ENCODE measurements at regions not wholly inside any gene's neighbourhood (a gene's known extent, or its start where the extent isn't known, plus 50 kb on each side); places are given as distances from the start of the nearest gene placed in this dataset.

DNA sequence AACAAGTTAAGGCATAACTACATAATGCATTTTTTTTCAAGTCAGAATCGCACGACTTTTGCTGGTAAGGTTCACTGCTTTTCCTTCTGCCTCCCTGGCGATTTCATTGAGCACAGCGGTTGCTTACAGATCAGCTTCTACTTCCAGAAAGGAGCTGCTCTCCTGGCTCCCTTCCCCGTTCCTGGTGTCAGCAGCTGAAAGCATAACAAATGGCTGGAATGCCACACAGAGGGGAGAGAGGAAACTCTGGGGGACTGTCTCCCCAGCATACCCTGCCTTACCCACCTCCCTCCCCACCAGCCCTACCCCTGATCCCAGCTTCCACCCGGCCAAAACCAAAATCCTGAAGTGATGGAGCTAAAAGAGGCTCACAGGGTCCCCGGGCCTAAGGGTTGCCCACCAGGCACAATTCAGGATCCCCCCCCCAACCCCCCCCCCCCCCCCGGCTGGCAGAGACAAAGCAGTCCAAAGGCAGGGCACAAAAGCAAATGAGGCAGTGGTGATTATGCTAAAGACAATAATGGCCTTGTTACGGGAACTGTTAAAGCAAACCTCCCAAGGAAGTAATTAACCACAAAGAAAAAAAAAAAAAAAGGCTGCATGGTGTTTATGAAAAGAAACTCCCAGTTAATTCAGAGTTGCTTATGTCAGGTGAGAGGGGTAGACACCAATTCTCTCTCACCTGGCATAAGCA lies 126.1 kb upstream of the WWC1 start:
- no peak for DNase-seq

DNA sequence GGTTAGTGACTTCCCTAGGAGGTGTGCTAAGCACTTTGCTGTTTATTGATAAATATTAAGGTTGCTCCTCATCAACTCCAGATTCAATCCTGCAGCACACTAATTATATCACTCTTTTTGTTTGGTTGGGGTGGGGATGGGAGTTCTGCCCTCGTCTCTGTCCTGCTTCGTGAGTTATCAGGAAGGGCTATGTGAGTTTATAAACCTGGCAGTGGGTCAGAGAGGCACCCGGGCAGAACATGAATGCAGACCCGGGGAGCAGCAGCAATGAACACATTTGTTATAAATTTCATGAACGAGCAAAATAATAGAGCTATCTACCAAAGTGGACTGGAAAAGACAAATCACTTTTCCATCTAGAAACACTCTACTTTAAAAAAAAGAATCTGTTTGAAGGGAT lies 125.5 kb upstream of the WWC1 start:
- no peak for DNase-seq

DNA sequence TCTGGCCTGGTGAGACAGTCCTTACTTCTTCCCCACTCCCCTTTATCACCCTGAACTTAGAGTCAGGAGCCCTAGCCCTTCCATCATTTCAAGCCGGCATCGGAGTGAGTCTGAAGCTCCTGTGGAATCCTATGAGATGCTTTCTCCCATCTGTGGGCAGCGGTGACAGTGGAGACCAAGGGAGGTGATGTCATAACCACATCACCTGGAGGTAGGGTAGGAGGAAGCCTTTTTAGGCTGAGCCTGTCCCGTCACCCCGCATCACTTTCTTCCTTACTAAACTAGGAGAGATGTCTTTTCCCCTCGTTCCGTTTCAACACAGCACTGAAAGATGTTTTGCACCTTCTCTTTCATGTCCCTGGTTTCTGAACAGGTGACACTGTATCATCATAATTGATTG lies 124.1 kb upstream of the WWC1 start:
- no peak for DNase-seq

DNA sequence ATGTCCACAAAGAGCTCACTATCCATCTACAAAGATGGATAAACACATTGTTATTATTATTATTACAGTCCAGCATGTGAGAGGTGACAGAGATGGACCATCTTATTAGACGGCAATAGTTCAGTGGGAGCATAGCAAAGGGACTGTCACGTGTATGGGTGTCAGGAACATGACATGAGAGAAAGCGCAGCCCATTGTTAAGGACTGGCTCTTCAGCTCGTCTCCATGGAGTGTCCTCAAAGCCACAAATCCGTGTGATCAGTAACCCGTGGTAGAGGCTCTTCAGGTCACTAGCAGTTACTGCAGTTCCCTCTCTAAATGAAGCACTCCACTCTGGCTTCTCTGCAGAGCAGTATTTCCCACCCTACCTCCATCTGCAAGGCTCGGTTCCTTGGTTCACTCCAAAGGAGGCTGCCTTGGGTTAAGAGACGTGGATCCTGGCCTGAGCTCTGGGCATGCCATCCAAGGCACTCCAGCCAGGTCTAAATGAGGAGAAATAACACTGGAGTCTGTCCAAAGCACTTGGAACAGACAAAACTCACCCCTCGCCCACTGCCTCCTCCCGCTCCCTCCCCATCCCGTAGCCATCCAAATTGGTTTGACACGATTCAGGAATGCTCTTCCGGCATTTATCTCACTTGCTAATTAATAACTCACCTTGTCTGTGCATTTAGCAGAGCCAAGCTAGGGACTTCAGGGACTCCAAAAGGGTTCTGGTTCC lies 122.3 kb upstream of the WWC1 start:
- no peak for DNase-seq

DNA sequence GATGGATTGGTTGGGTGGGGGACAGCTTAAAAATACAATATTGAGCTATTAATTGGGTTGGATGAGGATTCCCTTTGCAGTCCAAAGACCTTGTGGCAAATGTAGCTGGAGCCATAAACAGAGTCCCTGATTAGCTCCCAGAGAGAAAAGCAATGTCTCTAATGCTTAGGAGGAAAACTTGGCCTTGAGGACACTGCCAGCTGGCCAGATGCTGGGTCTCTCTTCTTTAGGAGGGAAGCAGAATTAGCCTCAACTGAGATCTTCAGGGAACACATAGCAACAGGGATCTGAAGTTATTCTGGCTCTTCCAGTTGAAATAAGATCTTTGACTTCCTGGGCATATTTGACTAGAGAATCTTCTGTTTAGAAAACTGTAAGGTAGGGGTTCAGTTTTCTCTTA lies 121.7 kb upstream of the WWC1 start:
- DNase-seq: no peak

DNA sequence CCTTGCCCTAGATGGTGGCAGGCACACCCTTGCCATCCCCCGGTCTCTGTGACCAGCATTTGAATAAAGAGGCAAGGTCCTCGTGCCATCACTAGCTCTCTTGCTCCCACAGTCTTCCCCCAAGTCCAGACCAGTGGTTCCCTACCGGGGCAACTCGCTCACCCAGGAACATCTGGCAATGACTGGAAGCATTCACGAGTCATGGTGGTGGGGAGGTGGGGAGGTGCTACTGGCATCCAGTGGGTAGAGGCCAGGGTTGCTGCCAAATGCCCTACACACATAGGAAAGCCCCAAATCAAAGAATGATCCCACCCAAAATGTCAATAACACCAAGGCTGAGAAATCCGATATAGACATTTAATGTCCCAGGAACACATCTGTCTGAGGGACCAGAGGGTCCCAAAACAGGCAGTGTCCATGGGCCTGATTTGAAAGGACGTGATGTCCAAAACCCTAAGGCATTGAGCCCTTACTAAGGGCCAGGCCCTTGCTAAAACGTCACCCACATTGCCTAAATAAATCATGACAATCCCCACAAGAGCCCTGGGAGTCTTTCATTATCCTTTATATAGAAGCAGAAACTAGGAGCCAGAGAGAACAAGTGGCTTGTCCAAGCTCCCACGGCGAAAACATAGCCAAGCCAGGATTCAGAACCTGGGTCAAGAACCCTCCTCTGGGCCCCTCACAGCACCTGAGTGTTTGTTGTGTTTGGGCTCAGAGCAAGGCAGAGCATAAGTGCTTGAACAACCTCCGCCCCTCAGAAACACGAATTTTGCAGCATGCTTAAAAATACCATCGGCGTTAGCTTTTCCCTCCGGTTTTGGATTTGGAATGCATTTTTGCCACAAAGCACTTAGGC lies 119.3 kb upstream of the WWC1 start:
- DNase-seq: no peak

DNA sequence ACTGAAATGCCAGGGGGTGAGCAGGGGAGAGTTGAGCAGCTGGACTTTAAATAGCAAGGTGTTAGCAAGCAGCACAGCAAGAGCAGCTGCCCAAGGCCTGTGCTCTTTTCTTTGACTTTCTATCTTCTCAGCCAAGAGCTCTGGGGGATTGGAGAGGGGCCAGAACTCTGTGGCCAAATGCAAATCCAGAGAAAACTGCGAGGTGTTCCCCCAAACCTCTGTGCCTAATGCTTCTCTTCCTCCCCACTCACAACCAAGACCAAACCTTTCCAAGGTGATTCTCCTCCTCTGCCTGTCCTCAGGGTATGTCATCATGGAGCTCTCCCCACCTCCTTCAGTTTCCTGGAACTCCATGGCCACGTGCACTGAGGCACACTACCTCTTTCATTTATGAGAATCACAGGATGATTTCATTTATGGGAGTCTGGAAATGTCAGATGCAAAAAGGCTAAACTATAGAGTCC lies 118.7 kb upstream of the WWC1 start:
- no peak for DNase-seq

DNA sequence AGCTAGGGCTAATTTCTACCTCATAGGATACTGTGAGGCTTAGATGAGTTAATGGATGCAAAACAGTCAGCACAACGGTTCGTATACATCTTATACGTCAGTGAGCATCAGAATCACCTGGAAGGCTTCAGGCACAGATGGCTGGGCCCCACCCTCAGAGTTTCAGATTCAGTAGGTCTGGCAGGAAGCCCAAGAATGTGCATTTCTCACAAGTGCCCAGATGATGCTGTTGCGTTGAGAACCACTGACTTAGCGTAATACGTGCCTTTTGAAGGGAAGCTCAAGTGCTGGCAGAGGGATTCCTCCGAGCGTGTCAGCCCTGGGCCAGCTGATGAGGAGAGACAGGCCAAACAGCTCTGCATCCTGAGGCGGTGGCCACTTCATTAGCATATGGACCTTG lies 117.1 kb upstream of the WWC1 start:
- DNase-seq: no peak

DNA sequence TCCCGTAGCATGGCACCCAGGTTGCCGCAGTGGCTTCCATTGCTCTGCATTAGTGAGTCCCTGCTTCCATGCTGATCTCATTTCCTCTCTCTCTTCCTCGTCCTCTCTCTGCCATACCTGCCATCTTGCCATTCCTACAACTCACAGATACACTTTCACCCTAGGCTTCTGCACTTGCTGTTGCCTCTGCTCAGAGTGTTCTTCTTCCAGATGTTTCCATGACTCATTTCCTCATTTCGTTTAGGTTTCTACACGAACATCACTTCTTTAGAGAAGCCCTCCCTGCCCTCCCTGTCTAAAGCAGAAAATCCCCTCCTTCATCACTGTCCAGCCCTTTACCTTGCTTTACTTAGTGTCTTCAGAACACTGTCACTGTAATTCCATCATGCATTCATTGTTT lies 115.2 kb upstream of the WWC1 start:
- peak; percentile 13 for DNase-seq

DNA sequence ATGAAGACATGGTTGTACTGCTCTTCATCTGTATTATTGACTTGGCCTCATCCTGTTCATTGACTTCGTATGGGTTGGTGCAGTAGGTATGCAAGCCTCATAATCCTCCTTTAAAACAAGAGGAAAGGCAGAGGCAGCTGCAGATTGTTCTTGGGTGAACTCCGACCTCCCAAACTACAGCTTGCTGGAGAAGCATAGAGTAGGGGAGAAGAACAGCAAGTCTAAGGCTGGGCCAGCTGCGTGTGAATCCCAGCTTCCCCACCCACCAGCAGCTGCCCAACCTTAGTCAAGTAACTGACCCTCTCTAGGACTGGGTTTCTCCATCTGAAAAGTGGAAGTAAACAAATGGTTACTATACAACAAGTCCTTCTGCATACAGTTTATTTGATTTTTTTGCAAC lies 114.5 kb upstream of the WWC1 start:
- peak; percentile 7 for DNase-seq

DNA sequence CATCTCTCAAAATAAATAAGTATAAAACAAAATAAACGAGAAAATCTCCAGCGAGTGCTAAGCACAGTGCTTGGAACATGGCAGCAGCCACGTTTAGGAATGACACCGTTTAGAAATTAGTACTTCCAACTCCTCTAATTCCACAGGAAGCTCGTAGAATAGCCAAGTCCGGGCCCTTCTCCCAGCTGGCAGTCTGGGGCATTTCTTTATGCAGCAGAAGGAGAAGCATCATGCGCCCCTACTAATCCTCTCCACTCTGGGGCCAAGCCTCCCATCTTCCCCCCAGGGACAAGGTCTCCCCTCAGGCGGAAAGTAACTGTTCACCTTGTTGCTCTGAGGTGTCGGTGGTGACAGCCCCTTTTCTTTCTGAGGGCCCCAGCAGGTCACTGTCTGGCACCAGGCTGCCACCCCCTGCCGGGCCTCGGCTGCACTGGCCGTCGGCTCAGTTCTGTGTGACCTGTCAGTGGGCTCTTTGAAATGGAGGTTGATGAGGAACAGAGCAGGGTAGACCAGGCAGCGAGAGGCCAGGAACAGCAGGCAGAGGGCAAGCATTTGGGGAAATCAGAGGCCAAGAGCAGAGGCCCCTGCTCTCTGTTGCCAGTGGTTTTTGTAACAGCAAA lies 113.5 kb upstream of the WWC1 start:
- no peak for DNase-seq

DNA sequence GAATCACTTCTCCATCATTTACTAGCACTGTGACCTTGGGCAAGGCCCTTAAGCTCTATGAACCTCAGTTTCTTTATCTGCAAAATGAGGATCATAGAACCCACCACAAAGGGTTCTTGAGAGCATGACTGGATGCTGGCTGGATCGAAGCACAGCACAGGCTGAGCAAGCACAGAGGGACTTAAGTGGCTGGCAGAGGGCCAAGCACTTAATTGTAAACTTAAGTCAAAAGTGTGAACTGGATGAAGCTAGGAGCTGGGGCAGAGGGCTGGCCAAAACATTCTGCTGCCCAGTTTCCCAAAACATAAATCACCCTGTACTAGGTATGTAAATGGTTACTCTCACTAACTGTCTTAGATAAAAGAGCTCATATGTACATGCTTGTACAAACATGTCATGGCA lies 112.3 kb upstream of the WWC1 start:
- no peak for DNase-seq

DNA sequence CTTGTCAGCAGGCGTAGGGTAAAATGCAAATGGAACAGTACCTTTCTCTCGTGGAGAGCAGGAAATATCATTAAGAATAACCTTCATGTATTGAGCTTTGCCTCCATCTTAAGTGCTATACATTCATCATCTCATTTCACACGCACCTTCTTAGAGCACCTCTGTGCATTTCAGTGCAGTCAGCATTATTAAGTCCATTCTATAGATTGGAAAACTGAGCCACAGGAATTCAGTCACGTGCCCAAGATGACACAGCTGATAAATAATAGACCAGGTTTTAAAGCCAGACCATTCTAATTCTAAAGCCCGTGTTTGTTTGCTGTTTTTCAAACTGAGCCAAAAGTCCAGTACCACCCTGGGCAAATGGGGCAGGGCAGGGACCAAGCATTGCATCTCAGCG lies 109.2 kb upstream of the WWC1 start:
- no peak for DNase-seq

DNA sequence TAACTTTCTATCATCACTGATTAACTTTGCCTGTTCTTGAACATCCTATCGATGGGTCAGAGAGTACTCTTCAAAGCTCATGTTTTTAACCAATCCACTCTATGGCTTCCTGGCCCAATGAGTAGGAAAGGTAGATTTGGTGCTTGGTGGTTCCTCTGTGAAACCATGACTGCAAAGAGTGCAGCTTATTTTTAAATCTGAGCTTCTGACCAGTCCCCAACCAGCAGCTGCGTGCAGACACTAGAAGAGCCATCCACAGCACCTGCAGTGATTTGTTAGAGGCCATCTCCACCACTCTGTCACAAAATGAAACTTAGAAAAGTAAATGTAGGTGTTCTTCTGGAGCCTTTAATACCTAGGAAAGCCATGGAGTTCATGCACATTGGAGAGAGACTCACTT lies 107.3 kb upstream of the WWC1 start:
- no peak for DNase-seq

DNA sequence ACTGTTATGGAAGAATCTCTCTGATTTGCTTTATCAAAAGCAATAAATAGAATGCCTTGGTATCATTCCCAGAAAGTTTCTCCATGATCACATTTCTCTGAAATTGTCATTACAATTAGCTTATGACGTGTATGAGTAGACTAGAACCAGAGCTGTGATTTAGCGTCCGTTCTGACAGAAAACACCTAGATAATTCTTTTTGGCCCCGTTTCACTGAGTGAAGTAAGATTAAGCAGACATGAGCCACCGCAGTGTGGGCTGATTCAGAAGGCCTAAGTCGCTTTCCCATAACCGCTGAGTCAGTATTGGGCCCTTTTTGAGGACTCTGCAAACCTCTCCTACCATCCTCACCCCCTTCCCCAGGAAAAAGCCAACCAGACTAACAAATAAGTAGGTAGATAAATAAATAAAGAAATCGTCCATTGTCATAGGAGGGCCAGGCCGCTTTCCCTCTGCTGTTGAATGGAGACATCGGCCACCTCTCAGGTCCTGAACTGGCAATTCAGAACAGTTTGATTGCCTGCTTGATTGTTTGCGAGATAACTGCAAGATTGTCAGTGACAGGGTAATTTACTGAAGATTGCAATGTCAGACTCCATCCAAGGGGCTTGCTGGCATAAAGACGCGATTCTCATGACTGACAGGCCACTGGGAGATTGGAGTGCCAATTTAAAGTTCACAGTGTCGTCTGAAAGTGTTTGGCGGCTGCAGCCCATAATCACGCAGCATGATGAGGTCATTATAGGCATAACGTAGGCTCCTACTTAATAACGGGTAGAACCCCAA lies 105.0 kb upstream of the WWC1 start:
- no peak for DNase-seq

DNA sequence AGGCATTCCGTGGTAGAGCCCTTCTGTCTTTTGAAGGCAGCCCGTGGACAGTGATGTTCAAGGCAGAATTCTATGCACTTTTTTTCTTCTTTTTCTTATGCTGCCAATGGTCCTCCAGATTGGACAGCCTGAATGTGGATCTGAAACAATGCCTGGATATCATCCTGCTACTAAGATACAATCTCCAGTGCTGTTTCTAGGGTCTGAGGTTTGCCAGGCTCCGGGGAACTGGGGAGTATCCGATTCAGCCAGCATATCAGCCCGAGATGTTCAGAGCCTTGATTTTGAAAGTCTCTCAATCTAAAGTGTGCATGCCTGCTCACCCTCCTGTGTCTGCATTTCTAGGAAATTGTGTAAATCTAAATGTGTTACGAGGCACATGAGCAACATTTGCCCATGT lies 103.8 kb upstream of the WWC1 start:
- DNase-seq: no peak

DNA sequence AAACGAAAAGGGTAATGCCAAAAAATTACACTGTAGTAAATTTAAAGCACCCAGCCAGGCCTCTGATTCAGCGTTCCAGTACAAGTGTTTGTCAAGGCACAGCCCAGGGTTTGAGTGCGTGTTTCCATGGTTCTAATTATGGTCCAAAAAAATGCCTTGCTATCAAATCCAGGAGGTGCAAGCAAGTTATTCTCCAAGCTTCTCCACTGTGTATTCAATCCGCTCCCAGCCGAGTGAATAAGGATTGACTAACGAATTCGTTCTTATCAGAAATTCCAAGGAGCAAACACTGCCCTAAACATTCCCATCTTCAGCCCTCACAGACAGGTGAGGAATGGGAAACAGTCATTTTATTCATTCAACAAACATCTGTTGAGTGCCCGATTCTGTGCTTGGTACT lies 103.3 kb upstream of the WWC1 start:
- DNase-seq: no peak

DNA sequence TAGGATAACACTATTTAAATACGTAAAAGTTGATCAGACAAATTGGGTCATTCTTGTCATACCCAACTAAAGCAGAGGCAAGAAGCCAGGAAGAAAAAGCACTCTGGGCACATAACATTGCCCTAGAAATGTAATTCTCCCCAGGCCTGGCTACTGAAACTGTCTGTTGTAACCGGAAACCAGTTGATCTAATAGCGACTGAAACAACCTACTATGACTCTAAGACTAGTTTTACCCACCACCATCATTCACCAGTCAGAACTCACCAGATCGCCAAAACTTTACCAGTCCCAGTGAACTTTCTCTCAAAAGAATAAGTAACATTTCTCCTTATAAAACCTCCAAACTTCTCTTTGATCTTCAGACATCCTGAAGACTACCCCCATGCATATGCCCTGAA lies 99.3 kb upstream of the WWC1 start:
- no peak for DNase-seq

DNA sequence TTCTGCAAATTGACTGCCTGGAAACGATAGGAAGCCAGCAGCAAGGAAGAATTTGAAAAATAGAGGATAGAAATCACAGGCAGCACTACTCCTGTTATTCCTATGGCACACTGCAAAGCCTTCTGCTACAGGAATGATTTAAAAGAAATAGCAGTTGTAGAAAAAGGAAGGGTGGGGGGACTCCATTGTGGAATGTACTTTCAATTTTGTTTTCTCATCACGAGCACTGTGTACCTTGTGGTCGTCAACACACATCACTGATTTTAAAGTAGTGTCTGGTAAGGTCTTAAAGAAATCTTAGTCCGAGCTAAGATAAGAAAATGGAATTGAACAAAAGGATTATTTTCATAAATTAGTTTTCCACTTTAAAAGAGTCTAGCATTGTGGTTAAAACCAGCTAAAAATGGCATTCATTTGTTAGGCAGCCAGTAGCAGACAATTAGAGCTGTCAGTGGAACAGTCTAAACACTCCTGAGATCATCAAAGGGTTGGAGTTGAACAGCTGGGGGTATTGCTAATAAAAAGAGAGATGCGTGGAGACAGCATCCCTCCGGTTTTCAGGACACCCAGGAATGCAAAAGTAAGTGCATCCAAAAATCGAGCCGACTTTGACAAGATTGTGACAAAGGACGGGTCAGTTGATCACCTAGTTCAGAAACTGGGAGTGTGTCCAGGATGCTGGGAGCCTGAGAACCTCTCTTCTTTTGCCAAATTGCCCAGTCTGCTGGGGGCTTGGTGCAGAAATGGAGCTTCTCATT lies 97.8 kb upstream of the WWC1 start:
- DNase-seq: no peak

DNA sequence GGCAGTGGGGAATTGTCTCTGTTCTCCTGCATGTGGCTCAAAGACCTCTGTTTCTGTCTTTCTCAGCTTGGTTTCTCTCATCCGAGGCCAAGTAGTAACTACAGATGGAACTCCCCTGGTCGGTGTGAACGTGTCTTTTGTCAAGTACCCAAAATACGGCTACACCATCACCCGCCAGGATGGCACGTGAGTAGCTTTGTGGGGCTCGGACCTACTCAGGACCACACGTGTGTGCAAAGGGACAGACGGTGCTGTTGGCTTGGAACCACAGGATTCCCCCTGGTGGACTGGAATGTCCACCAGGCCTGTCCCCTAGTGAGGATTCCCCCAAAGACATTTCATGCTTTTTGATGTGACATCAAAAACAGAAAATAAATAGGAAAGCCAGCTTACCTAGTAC lies 96.3 kb upstream of the WWC1 start:
- DNase-seq: no peak

DNA sequence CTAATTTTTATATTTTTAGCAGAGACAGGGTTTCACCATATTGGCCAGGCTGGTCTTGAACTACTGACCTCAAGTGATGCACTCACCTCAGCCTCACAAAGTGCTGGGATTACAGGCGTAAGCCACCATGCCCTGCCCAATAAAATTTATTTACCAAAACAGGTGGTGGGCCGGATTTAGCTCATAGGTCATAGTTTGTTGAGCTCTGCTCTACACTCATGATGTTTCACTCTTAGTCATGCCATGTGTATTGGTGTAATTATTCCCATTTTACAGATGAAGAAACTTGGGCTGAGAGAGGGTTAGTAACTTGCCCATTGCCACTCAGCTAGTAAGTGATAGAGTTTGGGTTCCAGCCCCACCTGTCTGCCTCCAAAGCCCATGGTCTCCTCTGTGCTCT lies 93.1 kb upstream of the WWC1 start:
- DNase-seq: no peak

DNA sequence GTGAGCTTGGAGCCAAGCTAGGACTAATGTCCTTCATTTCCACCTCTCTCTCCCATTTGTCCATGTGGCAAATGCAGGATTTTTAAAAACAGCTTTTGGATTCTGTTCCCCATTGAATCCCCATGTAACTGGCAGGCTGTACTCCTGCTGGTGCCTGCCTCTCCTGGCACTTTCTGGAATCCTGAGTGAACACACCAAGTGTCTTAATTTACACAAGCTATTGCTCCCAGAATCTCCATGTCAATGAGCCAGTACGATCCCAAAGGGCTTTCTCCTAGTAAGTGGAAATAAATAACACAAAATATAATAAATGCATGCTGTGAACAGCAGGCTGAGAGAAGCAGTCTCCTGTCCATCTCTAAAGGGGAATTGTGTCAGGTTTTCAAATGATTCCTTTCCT lies 88.4 kb upstream of the WWC1 start:
- DNase-seq: no peak

Data from inflammatory macrophage treated with lipopolysaccharide for 4 hours (primary cell).